PC-9 (cell line): ENCODE measurements at regions not wholly inside any gene's neighbourhood (a gene's known extent, or its start where the extent isn't known, plus 50 kb on each side); places are given as distances from the start of the nearest gene placed in this dataset.
"Not testable (repeated sequence)": the region's sequence is repeated elsewhere in the genome, so short reads cannot be mapped to it uniquely, and the experiment has no call there.

ENCODE experiments used
- BruUV-seq: library from RNA; stranded (reverse); fragments of 400-500 nt; replicated peaks from 2 replicates; lab custom pipeline; 2021; lab: Mats Ljungman, UMichigan
- CTCF ChIA-PET: fragments of 300-600 bp; sonication (Branson Sonifier 250); formaldehyde crosslinking; loops from one replicate; lab custom pipeline; 2022; ENCODE audit warnings: antibody characterized with exemption; lab: Charles Lee
- POLR2A ChIA-PET: fragments of 300-600 bp; sonication (Branson Sonifier 250); formaldehyde crosslinking; loops from one replicate; lab custom pipeline; 2022; ENCODE audit warnings: antibody characterized with exemption; ENCODE audit not compliant: unreplicated experiment; lab: Charles Lee
- DNase-seq, 2 experiments: peaks; one replicate each; pipeline versions ENCODE4 v3.0.0 to v3.0.0-alpha.2; 2015 to 2022; ENCODE audit warnings: mixed read lengths in 1 of 2
- H2AFZ ChIP-seq: fragments of 200-600 bp; sonication (generic); 2 replicates; pipeline ENCODE4 v1.8.1; 2017; ENCODE audit warnings: antibody characterized with exemption
- H3F3A ChIP-seq: fragments of 200-600 bp; sonication (generic); 2 replicates; pipeline ENCODE4 v1.8.1; 2017; ENCODE audit warnings: antibody characterized with exemption, mild to moderate bottlenecking, low read depth; ENCODE audit not compliant: insufficient read depth
- H3K27ac ChIP-seq: fragments of 200-600 bp; sonication (generic); 2 replicates; pipeline ENCODE4 v1.6.1; 2016; ENCODE audit warnings: mixed run types
- H3K27me3 ChIP-seq: fragments of 200-600 bp; sonication (generic); 2 replicates; pipeline ENCODE4 v1.6.1; 2016; ENCODE audit warnings: low read depth, mixed run types; ENCODE audit not compliant: insufficient read depth
- H3K36me3 ChIP-seq: fragments of 200-600 bp; sonication (generic); 2 replicates; pipeline ENCODE4 v1.6.1; 2016; ENCODE audit warnings: low read depth, mixed run types
- H3K4me1 ChIP-seq: fragments of 200-600 bp; sonication (generic); replicated peaks from 2 replicates; pipeline ENCODE4 v1.6.1; 2016; ENCODE audit warnings: mixed run types; ENCODE audit not compliant: insufficient read depth
- H3K4me2 ChIP-seq: fragments of 200-600 bp; sonication (generic); 2 replicates; pipeline ENCODE4 v1.6.1; 2017; ENCODE audit warnings: mixed run types
- H3K4me3 ChIP-seq: fragments of 200-600 bp; sonication (generic); 2 replicates; pipeline ENCODE4 v1.6.1; 2016; ENCODE audit warnings: mixed run types
- H3K79me2 ChIP-seq: fragments of 200-600 bp; sonication (generic); 2 replicates; pipeline ENCODE4 v1.6.1; 2017; ENCODE audit warnings: low read depth, mixed run types
- H3K9me2 ChIP-seq: fragments of 200-600 bp; sonication (generic); 2 replicates; pipeline ENCODE4 v1.8.1; 2017; ENCODE audit warnings: mild to moderate bottlenecking; ENCODE audit not compliant: insufficient read depth
- H3K9me3 ChIP-seq: fragments of 200-600 bp; sonication (generic); 2 replicates; pipeline ENCODE4 v1.8.1; 2016; ENCODE audit warnings: low read depth; ENCODE audit not compliant: insufficient read depth
- H4K20me1 ChIP-seq: fragments of 200-600 bp; sonication (generic); 2 replicates; pipeline ENCODE4 v1.8.1; 2017; ENCODE audit not compliant: insufficient read depth
- CTCF ChIP-seq: fragments of 200-600 bp; sonication (generic); conservative IDR thresholded peaks from 2 replicates; pipeline ENCODE4 v1.6.1; 2017; ENCODE audit warnings: mixed run types, antibody characterized with exemption, mild to moderate bottlenecking, moderate library complexity
- EZH2 ChIP-seq: fragments of 200-600 bp; sonication (generic); IDR thresholded peaks from 2 replicates; pipeline ENCODE4 v1.8.0; 2017; ENCODE audit warnings: antibody characterized with exemption, low read depth
- intact Hi-C: fragments of 100-400 bp; cut with micrococcal nuclease; formaldehyde crosslinking; loops from one replicate; pipeline ENCODE4 v1.10.0; 2022; ENCODE audit not compliant: unreplicated experiment

- Histone ChIP-seq H3K9me3 (0 out of 2 replicates have a peak, but pooled peaks cover 4% of the 10 kb centered on the region), H3K27ac (no peak overlapping the region), H3K79me2 (no peaks in the 10 kb centered on the region), H4K20me1 (no peaks in the 10 kb centered on the region), H3K4me3 (no peak overlapping the region), H3K4me1 (no peaks in the 10 kb centered on the region), H3K9me2 (no peaks in the 10 kb centered on the region; the same call in 1 of the 2 replicates), H2AFZ (no peak overlapping the region), H3F3A (peaks cover 7% of the 10 kb centered on the region; the same call in 1 of the 2 replicates), H3K4me2 (no peak overlapping the region), H3K36me3 (no peaks in the 10 kb centered on the region; the same call in 1 of the 2 replicates), H3K27me3 (no peaks in the 10 kb centered on the region)
- intact Hi-C loops, result no loop called here
- DNase-seq, result no peak
- ChIA-PET POLR2A (no interaction called here), CTCF (interaction anchor here (0.6 kb wide), 1 partner anchor 15 kb away, joined by 3 read pairs; no protein-coding TSS in a partner anchor)
- no TSS peak for BruUV-seq
- TF ChIP-seq CTCF (no peak), EZH2 (no peak)
Observed at GRCh38 chr1:234827181-234827580, 217.2 kb upstream of the IRF2BP2 start.

GRCh38 chr1:234826352-234826751, 216.4 kb upstream of the IRF2BP2 start:
- ChIA-PET CTCF (no interaction called here), POLR2A (interaction anchor here (0.6 kb wide), 1 partner anchor 83 kb away, joined by 5 read pairs; no protein-coding TSS in a partner anchor)
- Histone ChIP-seq H3K4me1 (no peaks in the 10 kb centered on the region), H2AFZ (no peak overlapping the region), H3K27ac (no peak overlapping the region), H3K4me2 (no peak overlapping the region), H3K9me2 (no peaks in the 10 kb centered on the region; the same call in 1 of the 2 replicates), H3K36me3 (no peaks in the 10 kb centered on the region; the same call in 1 of the 2 replicates), H3K79me2 (no peaks in the 10 kb centered on the region), H3K4me3 (no peak overlapping the region), H3F3A (peaks cover 7% of the 10 kb centered on the region; the same call in 1 of the 2 replicates), H4K20me1 (no peaks in the 10 kb centered on the region), H3K9me3 (0 out of 2 replicates have a peak, but pooled peaks cover 4% of the 10 kb centered on the region), H3K27me3 (no peaks in the 10 kb centered on the region)
- TF ChIP-seq CTCF (no peak), EZH2 (no peak)
- DNase-seq, result no peak
- BruUV-seq, result no TSS peak
- intact Hi-C loops, result no loop called here

- 0 out of 2 replicates have a peak, but pooled peaks cover 4% of the 10 kb centered on the region for H3K9me3 ChIP-seq
- no peaks in the 10 kb centered on the region for H4K20me1 ChIP-seq
- POLR2A ChIA-PET, result interaction anchor here (0.6 kb wide), 1 partner anchor 82 kb away, joined by 5 read pairs; no protein-coding TSS in a partner anchor
- no peak for DNase-seq
- peaks cover 7% of the 10 kb centered on the region; the same call in 1 of the 2 replicates for H3F3A ChIP-seq
- no peaks in the 10 kb centered on the region; the same call in 1 of the 2 replicates for H3K9me2 ChIP-seq
- H3K4me2 ChIP-seq, result no peak overlapping the region
- H3K4me1 ChIP-seq, result no peaks in the 10 kb centered on the region
- CTCF ChIA-PET, result interaction anchor here (0.7 kb wide), 1 partner anchor 37 kb away, joined by 3 read pairs; no protein-coding TSS in a partner anchor
- BruUV-seq, result no TSS peak
- no peak overlapping the region for H3K27ac ChIP-seq
- intact Hi-C loops, result no loop called here
- H3K79me2 ChIP-seq, result no peaks in the 10 kb centered on the region
- H3K4me3 ChIP-seq, result no peak overlapping the region
- TF ChIP-seq CTCF, result no peak
- no peak for TF ChIP-seq EZH2
- H3K27me3 ChIP-seq, result no peaks in the 10 kb centered on the region
- H2AFZ ChIP-seq, result no peak overlapping the region
- no peaks in the 10 kb centered on the region; the same call in 1 of the 2 replicates for H3K36me3 ChIP-seq
Observed at GRCh38 chr1:234825498-234826165, 215.7 kb upstream of the IRF2BP2 start.

- H3K27me3 ChIP-seq, H3K36me3 ChIP-seq, H3K9me3 ChIP-seq, H3K4me3 ChIP-seq, intact Hi-C loops, H3K9me2 ChIP-seq, H3K27ac ChIP-seq, H3K4me2 ChIP-seq, H2AFZ ChIP-seq, H3K4me1 ChIP-seq, CTCF ChIA-PET, BruUV-seq, H3K79me2 ChIP-seq, POLR2A ChIA-PET, H4K20me1 ChIP-seq, H3F3A ChIP-seq, DNase-seq: not testable (repeated sequence)
Observed at GRCh38 chr1:234824836-234825235, 214.9 kb upstream of the IRF2BP2 start.
